HG02763 (cell line): ENCODE measurements at regions not wholly inside any gene's neighbourhood (a gene's known extent, or its start where the extent isn't known, plus 50 kb on each side); places are given as distances from the start of the nearest gene placed in this dataset.
A peak's percentile ranks its signal among the peaks of the same experiment; 100 is the strongest.
"Not testable (repeated sequence)": the region's sequence is repeated elsewhere in the genome, so short reads cannot be mapped to it uniquely, and the experiment has no call there.

Experiments
- ATAC-seq: cut with Tn5 transposase; IDR thresholded peaks from one replicate; pipeline ENCODE4 v1.9.1; 2021; ENCODE audit warnings: mild to moderate bottlenecking, moderate library complexity; ENCODE audit not compliant: unreplicated experiment

DNA sequence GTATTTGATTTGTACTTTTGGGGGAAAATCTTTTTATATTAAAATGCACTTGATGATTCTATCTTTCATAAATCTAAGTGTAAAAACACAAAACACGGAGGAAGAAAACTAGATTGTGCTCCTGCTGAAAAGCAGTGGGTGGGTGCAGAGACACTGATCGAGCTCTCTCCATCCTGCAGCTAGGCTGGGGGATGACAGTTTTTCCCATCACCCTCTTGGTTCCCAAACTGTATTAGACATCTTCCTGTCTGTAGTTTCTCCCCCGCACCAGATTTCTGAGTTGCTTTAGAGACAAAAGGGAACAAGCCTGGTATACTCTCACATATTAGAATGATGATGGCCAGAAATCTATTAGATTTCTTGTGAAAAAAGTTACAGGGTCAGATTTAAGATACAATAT, 99.6 kb downstream of the FAM114A2 start:
- no peak for ATAC-seq

DNA sequence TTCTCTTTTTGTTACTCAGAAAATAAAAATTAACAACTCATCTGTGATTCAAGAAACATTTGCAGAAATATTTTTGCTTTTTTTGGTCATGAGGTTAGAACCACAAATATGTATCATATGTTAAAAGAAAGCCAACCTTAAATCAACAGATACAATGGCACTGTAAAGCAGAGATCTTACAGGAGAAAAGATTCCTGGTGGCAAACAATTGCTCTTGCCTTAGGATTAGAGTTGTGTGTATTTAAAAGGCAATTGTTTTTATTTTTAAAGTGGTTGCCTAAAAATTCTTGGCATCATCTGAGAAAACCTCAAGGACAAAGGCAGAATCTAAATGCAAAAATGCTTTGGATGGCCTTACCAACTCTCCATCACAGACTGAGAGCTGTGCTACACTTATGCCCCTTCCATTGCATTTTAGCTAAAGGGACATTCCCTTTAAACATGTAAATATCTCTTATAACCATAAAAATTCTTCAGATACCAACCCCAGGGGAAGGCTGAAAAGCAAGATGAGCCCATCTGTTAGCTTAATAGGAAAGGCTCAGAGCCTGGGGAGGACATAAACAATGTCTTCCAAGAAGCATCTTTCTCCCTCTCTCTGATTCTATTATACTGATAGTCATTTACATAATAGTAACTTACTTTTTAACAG, 100.4 kb downstream of the FAM114A2 start:
- no peak for ATAC-seq

DNA sequence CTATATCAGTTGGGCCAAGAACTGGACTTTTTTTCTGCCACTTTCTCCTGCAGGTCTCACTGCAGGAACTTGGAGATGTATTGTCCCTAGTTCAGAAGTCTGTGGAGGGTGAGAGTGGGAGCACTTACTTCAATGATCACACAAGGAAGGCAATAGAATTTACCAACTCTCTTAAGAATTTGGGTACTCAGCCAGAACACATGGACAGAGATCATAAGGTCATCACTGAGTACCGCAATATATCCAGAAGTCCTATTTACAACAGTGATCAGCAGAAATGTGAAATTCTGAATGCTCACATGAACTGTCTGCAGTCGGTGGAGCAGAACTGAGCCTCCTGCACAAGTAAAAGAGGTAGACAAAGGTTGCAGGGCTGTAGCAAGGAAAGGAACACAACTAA, 101.0 kb downstream of the FAM114A2 start:
- ATAC-seq: no peak

DNA sequence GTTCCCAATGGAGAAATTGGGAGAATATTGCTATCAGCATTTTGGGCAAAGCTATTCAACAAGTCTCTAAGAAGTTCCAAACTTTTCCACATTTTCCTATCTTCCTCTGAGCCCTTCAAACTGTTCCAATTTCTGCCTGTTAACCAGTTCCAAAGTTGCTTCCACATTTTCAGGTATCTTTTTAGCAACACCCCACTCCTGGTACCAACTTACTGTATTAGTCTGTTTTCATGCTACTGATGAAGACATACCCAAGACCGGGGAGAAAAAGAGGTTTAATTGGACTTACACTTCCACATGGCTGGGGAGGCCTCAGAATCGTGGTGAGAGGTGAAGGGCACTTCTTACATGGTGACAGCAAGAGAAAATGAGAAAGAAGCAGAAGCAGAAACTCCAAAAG, 103.6 kb downstream of the FAM114A2 start:
- ATAC-seq: not testable (repeated sequence)

DNA sequence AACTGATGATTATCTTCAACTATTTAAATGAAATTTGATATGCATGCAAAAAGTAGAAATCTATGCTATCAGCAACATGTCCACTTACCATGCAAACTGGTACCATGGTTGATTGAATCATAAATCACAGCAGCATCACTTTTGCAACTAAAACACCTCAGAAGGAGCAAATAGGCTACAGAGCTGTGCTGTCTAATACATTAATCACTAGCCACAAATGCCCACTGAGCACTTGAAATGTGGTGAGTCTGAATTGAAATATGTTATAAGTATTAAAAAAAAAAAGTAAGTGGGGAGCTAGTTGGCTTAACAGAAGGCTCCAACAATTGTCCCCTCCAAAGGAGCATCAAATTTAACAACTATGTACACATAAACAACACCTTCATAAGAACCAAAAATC, 112.5 kb downstream of the FAM114A2 start:
- ATAC-seq: no peak

DNA sequence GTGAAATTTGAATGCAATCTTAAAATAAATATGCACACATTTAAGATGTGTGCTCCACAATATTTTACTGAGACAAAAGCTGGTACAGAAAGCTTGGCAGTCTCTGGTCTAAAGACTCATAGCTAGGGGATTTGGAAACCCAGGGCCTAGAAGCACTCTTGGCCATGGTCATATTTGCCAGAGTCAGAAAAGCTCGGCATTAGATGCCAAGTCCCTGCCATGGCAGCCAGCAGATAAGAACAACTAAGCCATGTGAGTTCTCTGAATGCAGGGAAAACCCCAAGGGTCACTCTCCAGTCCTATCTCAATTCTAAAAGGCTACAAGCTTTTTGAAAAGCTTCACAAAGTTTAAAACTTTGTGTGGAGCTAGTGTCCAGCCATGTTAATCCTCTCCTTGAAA, 119.5 kb downstream of the FAM114A2 start:
- ATAC-seq: no peak

DNA sequence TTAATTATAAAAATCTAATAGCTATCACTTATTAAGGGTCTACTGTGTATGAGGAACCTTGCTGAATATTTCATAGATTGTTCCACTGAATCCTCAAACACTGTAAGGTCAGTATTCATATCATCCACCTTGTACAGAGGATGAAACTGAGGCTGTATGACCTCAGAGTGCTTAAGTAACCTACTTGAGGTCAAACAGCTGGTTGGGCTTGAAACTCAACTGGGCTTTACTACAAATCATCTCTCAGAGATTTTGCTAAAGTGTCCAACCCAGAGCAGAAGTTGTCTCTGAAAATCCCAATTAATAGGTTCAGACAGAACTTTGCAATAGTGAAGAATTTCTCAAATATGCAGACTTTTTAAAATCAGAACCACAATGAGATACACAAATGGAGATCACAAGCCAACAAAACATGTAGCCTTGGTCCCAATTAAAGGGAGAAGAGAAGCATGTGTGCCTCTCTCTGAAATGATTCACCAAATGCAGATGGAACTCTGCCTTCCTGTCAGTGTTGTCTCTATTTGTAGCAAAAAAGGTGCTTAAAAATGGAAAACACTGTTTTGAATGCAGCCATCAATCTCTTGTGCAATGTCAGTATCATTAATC, 131.4 kb downstream of the FAM114A2 start:
- no peak for ATAC-seq

DNA sequence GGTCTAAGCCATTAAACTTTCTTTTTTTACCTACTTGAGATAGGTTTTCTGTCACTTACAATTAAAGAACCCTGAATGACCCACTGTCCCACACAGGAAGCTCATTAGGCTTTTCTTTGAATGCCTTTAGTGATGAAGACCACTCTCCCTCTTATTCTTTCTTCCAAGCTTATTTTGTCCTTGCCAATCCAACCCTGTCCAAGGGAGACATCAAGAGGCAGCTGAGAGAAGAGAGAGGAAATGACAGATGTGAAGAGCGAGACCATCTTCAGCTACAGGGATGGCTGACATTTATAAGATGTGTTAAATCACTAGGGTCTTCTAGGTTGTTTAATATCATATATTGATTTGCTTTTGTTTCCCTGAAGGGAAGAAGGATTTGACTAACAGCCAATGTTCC, 133.5 kb downstream of the FAM114A2 start:
- no peak for ATAC-seq

DNA sequence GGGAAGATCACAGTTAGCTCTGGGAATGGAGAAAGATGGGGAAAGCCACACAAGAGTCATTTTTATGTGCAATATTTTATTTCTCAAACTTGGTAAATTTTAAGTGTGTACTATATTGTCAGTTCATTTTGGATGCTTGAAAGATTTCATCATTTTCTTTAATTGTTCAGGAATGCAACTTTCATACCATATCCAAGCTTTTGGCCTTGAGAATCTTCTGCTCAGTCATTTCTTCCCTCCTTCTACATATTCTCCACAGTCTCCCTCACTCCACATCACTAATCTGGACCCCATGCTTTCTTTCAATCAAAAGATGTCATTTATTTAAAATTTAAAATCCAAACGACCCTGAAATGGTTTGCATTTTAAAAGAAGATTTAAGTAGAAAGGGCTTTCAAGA, 135.4 kb downstream of the FAM114A2 start:
- ATAC-seq: no peak

DNA sequence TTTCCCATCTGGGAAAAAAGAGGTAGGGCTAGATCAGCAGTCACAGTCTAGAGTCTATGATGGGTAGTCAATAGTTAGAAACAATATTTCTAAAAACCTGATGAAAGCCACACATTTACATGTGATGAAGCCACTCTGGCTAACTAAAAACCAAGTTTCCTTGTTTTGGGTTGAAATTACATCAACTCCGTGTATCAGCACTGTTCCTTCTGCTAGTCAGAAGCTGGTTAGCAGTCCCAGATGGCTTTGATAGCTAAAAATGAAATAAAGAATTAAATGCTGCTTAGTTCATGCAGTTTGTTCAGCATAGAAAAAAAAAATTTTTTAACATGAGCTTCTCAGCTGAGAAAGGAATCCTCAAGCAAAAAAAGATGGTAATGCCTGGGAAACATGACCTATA, 136.7 kb downstream of the FAM114A2 start:
- no peak for ATAC-seq

DNA sequence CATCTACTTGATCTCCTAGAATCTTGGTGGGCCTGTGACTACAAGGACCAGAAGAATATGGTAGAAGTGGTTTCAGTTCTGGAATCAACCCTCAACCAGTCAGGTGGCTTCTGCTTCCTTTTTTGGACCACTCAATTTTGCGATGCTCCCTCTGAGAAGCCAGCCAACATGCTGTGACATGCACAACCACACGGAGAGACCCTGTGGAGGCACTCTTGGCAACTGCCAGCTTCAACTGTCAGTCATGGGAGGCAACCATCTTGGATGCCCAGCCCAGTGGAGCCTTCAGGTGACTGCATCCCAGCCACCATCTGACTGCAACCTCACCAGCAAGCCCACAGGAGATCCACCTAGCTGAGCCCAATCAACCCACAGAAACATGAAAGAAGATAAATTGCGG, 137.3 kb downstream of the FAM114A2 start:
- no peak for ATAC-seq

DNA sequence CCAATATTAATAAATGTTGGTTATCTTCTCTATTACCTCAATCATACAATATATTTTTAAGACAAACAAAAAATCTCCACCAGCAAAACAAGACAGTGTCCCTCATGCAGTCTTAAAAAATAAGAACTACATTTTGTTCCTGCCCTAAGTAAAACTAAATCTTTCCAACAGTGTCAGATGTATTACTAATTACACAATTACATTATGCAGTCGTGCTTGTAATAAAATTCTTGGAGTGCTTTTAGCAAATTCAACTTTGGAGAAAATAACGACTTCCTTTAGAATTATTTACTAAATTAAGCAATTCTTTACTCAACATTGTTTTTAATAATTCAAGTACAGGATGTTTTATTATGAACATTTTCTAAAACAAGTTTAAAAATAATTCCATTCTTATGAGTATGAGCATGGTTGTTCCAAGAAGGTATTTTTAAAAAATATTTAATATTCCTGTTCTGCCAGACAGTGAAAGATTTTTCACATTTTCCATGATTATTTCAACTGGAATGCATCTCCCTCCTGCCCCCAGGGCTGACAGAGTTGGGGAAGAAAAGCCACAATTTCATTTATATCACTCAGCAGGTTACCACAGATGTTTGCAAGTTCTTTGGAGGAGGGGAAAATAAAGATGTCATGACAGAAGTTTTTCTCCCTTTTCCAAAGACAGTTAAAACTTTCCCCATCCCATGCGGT, 137.9 kb downstream of the FAM114A2 start:
- no peak for ATAC-seq

DNA sequence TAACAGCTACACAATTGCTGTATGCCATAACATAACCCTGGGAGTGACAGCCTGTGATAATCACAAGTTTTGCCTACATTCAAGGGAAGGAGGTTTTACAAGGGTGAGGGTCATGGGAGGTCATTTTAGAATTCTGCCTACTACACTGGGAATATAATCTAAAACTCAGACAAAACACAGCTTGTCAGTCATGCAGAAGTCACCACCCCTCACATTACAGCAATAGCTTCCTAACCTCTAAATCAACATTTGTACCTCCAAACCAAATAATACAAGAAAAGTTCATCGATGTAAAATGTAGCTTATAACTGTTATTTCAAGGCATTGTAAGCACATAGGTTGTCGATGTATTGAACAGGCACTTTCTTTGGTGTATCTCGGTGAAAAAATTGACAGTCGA, 139.0 kb downstream of the FAM114A2 start:
- ATAC-seq: no peak

DNA sequence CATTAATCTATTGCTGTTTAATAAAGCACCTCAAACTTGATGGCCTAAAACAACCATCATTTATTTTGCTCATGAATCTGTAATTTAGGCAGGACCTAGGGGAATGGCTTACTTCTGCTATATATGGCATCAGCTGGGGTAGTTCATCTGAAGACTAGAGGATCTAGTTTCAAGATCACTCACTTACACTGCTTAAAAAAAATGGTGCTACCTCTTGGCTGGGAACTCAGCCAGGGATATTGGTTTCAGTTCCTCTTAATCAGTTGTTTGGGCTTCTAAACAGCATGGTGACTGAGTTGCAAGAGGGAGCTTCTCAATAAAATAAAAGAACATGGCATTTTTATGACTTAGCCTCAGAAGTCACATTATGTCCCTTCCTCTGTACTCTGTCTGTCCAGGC, 142.0 kb downstream of the FAM114A2 start:
- ATAC-seq: peak; percentile 92

DNA sequence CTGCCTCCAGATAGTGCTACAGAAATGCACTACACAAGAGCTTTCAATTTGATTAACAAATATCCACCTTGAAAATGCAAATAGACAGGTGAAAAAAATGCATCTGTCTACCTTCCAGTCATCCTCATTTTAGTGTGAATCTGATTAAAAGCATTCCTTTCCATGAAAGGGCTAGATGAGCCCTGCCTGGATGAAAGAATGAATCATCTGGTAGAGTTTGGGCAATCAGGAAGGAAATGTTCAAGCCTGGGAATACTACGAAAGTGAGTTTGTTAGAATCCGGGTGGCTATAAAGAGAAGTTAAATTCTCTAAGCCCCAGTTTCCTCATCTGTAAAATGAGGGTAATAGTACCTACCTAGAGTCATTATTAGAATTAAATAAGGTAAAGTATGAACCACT, 142.6 kb downstream of the FAM114A2 start:
- ATAC-seq: no peak

DNA sequence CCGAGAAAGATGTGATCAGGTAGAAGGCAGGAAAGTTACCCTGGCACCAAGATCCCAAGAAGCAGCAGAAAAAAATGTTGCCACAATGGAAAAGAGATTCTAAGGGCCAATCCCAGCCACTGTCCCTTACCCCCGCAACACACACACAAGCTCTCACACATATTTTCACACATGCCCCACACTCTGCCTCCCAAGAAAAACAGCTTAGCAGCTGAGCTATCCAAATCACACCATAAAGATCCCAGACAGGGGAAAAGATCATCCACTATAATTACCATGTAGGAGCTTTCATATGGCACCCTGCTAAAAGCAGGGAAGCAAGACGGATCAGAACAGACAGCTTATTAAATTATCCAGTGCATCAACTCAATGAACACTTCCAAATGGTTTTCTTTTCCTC, 143.4 kb downstream of the FAM114A2 start:
- ATAC-seq: no peak

DNA sequence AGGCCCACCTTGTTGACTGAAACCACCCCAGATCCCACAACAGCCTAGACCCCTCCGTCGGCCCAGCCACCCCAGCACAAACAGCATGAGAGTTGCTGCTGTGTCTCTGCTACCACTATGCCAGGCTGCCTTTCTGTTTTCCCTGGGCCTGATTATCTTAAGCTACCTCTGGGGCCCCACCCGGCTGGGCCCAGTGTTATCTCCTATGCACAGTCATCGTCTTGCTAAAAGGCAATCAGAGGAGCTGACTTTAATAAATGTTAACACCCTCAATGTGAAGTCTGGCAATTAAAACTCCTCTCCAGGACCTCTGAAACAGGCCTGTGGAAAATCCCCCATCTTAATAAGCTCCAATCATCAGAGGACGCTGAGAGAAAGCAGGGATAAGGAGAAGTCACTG, 144.9 kb downstream of the FAM114A2 start:
- no peak for ATAC-seq

DNA sequence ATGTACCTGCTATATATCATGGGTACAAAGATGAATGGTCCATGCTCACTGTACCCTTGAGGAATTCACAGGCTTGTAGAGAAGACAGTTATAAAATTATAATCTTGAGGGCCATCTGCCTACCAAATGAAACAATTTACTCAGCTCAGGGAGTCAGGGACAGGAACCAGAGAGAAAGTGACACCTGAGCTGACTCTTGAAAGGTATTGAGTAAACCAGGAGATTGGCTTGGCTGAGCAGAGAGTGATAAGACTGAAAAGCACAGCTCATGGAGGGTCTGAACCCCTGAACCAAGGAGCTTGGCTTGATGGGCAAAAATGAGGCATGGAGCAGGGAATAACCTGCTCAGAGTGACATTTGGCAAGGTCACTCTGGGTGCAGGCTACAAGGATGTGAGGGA, 147.3 kb downstream of the FAM114A2 start:
- no peak for ATAC-seq

DNA sequence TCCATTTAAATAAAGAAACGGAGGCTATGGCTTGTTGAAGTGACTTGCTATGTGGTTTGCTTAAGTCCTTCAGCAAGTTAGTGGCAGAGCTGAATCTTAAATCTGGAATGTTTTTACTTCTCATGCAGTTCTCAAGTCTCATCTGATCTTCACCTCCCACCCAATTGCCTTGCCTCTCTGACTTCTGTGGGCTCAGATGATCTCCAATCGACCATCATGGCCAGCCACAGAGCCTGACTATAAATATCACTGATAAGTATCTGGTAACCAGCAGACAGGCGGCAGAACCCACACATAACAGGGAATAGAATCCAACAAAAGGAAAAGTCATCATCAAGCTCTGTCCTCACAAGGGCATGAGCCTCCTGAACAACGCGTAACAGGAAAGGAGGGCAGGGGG, 149.9 kb downstream of the FAM114A2 start:
- no peak for ATAC-seq

DNA sequence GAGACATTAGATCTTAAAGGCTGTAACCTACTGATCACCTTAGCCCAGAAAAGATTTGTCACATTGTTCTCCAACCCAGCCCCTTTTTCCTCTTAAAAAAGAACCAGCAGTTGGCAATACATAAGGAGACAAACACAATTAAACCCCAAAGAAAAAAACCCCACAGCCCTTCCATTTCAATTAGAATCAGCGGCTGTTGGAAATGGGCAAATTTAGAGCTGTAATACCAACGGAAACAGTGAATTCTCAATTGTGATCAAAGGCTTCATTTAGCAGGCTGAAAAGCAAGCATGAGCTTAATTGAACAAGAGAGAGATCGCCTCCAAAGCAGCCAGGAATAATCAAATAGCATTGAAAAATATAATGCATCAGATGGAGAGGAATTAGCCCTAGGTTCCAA, 153.6 kb downstream of the FAM114A2 start:
- no peak for ATAC-seq

DNA sequence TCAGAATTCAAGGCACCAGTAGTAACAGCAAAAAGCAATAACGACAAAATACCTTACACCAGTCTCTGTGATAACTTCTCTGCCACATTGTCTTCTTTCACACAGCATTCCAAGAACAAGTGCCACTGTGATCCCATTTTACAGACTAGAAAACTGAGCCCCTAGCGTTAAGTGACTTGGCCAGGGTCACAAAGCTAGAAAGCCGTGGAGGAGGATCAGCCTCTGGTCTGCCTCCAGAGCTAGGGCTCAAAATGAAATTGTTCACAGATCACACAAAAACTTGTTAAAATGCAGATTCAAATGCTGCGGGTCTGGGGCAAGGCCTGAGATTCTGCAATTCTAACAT, 154.1 kb downstream of the FAM114A2 start:
- ATAC-seq: no peak

DNA sequence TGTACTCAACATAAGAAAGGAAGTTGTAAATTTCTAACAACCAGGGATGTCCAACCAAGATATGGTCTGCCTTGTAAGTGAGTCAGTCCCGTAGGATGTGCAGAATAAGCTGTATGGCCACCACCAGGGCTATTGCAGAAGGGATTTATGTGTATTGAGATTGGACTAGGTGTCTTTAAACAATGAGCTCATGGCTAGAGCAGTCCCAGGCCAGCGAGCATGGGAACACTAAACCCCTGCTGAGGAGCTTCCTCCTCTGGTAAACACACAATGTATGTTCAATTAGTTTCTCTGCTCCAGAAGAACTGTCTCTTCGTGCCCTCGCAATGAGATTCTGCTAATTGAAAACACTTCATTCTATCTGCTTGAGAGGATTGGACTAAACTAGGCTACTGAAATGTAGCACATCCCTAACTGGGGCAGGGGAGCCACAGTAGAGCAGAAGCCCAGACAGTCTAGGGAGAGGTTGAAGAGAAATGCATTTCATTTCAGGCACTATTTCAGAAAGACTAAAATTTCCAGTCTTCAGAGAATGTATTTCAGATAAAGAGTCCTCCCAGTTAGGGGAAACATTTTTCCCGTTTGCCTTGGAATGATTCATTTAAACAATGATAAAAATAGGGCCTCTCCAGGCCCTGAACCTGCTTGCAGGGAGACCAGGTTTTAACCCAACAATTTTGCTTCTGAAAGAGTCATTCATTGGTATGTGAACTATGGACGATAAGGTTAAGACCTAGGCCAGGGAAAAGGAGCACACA, 154.7 kb downstream of the FAM114A2 start:
- no peak for ATAC-seq
